ENCODE measurements at regions not wholly inside any gene's neighbourhood (a gene's known extent, or its start where the extent isn't known, plus 50 kb on each side); places are given as distances from the start of the nearest gene placed in this dataset.

DNA sequence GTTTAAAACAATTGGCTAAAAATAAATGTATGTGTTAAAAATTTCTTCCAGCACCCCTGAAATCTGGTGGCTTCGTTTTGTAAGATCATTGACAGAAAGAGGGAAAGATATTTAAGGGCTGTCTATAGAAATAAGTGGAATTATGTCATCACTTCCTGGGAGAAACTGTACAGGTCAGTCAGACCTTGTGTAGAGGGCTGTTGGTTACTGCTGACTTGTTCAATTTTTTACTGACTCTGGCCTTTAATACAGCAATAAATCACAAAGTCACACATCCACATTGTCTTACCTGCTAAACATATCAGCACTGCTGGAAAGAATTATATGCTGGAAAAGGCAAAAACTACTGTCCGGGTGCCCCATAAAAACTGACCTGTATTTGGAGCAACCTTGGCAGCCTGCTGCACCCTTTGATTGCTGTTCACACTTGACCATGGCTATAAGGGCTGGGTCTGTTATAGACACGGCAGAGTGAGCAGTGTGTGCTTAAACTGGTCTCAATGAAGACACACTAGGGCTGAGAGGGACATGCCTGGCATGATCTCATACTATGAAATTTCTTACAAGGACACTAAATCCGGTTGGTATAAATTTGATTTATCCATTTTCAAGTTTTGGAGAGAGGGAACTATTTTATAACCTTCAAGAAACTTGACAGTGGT, 162.1 kb downstream of the NHLRC3 start:
- Histone ChIP-seq H3K27me3 (no peaks in the 10 kb centered on the region), H3K4me1 (no peaks in the 10 kb centered on the region), H3K36me3 (no peaks in the 10 kb centered on the region), H3K27ac (no peak overlapping the region), H3K9me3 (no peaks in the 10 kb centered on the region), H3K4me3 (no peak overlapping the region)
- ATAC-seq: no peak
- TF ChIP-seq, protein P1, sequence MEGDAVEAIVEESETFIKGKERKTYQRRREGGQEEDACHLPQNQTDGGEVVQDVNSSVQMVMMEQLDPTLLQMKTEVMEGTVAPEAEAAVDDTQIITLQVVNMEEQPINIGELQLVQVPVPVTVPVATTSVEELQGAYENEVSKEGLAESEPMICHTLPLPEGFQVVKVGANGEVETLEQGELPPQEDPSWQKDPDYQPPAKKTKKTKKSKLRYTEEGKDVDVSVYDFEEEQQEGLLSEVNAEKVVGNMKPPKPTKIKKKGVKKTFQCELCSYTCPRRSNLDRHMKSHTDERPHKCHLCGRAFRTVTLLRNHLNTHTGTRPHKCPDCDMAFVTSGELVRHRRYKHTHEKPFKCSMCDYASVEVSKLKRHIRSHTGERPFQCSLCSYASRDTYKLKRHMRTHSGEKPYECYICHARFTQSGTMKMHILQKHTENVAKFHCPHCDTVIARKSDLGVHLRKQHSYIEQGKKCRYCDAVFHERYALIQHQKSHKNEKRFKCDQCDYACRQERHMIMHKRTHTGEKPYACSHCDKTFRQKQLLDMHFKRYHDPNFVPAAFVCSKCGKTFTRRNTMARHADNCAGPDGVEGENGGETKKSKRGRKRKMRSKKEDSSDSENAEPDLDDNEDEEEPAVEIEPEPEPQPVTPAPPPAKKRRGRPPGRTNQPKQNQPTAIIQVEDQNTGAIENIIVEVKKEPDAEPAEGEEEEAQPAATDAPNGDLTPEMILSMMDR (IDR thresholded peaks at IDR 0.05): no peak
- no peak for DNase-seq
- intact Hi-C loops (cut with DNase I): no loop called here

GRCh38 chr13:39201180-39201579, 162.9 kb downstream of the NHLRC3 start:
- H3K27me3 ChIP-seq: no peaks in the 10 kb centered on the region
- intact Hi-C loops (cut with DNase I): no loop called here
- no peak overlapping the region for H3K27ac ChIP-seq
- no peaks in the 10 kb centered on the region for H3K4me1 ChIP-seq
- no peaks in the 10 kb centered on the region for H3K36me3 ChIP-seq
- peak in 1 of 4 donors; percentile 58 for DNase-seq
- H3K4me3 ChIP-seq: no peak overlapping the region
- no peak for ATAC-seq
- H3K9me3 ChIP-seq: no peaks in the 10 kb centered on the region
- TF ChIP-seq, protein P1 (IDR thresholded peaks at IDR 0.05): no peak

DNA sequence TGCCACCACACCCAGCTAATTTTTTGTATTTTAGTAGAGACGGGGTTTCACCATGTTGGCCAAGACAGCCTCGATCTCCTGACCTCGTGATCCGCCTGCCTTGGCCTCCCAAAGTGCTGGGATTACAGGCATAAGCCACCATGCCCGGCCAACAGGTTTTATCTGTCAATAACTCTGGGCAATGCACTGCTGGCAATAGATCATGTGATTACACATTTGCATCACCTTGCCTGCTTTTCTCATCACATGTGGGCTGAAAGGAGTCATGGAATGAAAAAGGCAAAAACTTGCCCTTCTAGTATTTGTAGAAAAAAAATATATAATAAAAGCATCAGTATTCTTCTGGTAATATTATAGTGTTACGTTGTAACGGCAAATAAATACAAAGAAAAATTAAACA, 164.5 kb downstream of the NHLRC3 start:
- H3K4me3 ChIP-seq: no peak overlapping the region
- intact Hi-C loops (cut with DNase I): no loop called here
- no peaks in the 10 kb centered on the region for H3K4me1 ChIP-seq
- DNase-seq (no peak), ATAC-seq (no peak)
- H3K27ac ChIP-seq: no peak overlapping the region
- TF ChIP-seq, protein P1 (IDR thresholded peaks at IDR 0.05): no peak
- H3K36me3 ChIP-seq: no peaks in the 10 kb centered on the region
- H3K9me3 ChIP-seq: no peaks in the 10 kb centered on the region
- no peaks in the 10 kb centered on the region for H3K27me3 ChIP-seq

DNA sequence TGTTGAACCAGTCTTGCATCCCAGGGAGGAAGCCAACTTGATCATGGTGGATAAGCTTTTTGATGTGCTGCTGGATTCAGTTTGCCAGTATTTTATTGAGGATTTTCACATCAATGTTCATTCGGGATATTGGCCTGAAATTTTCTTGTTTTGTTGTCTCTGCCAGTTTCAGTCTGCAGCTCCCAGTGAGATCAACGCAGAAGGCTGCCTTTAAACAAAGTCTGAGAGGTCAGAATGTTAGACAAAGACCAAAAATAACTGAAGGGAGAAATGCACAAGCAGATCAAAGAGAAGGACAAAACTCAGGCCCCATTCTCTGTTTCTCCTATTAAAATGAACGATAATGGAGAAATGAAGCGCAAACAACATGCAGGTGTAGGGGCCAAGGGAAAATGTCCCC, 170.4 kb downstream of the NHLRC3 start:
- H3K9me3 ChIP-seq: no peaks in the 10 kb centered on the region
- TF ChIP-seq, protein P1 (IDR thresholded peaks at IDR 0.05): no peak
- no peaks in the 10 kb centered on the region for H3K27me3 ChIP-seq
- no peak overlapping the region for H3K4me3 ChIP-seq
- H3K4me1 ChIP-seq: peaks cover 0 to 5% of the 10 kb centered on the region in 2 donors
- no peaks in the 10 kb centered on the region for H3K36me3 ChIP-seq
- intact Hi-C loops (cut with DNase I): no loop called here
- ATAC-seq: no peak
- H3K27ac ChIP-seq: no peak overlapping the region
- DNase-seq: no peak

GRCh38 chr13:39209731-39210531, 171.7 kb downstream of the NHLRC3 start:
- intact Hi-C loops (cut with DNase I): no loop called here
- TF ChIP-seq, protein P1 (IDR thresholded peaks at IDR 0.05): no peak
- Histone ChIP-seq H3K27ac (peak overlapping the region in 1 of 2 donors; percentile 13), H3K4me1 (peaks cover 0 to 5% of the 10 kb centered on the region in 2 donors), H3K36me3 (no peaks in the 10 kb centered on the region), H3K4me3 (no peak overlapping the region), H3K27me3 (no peaks in the 10 kb centered on the region), H3K9me3 (no peaks in the 10 kb centered on the region)
- ATAC-seq: no peak
- DNase-seq: peak in 2 of 4 donors; percentile 84 to 87
